Suprapubic skin (tissue), 4 donors: ENCODE measurements at regions not wholly inside any gene's neighbourhood (a gene's known extent, or its start where the extent isn't known, plus 50 kb on each side); places are given as distances from the start of the nearest gene placed in this dataset.

Source experiments
- DNase-seq, 2 donors: peaks; one replicate each; pipeline ENCODE4 v3.0.0-alpha.2; 2019; ENCODE audit warnings: low spot score in 2 of 2
- H3K27ac ChIP-seq: fragments of 200-600 bp; sonication (generic); one replicate; pipeline ENCODE4 v1.5.1; 2019
- H3K27me3 ChIP-seq: fragments of 200-600 bp; sonication (generic); one replicate; pipeline ENCODE4 v1.5.1; 2019
- H3K36me3 ChIP-seq: fragments of 200-600 bp; sonication (generic); one replicate; pipeline ENCODE4 v1.5.1; 2019
- H3K4me1 ChIP-seq: fragments of 200-600 bp; sonication (generic); one replicate; pipeline ENCODE4 v1.5.1; 2019
- H3K4me3 ChIP-seq: fragments of 200-600 bp; sonication (generic); one replicate; pipeline ENCODE4 v1.5.1; 2019; ENCODE audit warnings: mild to moderate bottlenecking
- H3K9me3 ChIP-seq: fragments of 200-600 bp; sonication (generic); one replicate; pipeline ENCODE4 v1.5.1; 2019
- CTCF ChIP-seq, 2 donors: fragments of 200-600 bp in 1 of 2; fragments of 450-650 bp in 1 of 2; sonication (generic) in 1 of 2; IDR thresholded peaks; one replicate each; pipeline ENCODE4 v1.5.1; 2016 to 2019; ENCODE audit warnings: antibody characterized with exemption in 2 of 2, mild to moderate bottlenecking in 1 of 2, moderate library complexity in 1 of 2
- EP300 ChIP-seq: sonication (generic); formaldehyde crosslinking; IDR thresholded peaks from one replicate; pipeline ENCODE4 v1.6.1; 2017; ENCODE audit warnings: antibody characterized with exemption
- POLR2A ChIP-seq, 2 donors: fragments of 450-650 bp; IDR thresholded peaks; one replicate each; pipeline ENCODE4 v1.6.1; 2017; ENCODE audit warnings: antibody characterized with exemption in 2 of 2, mild to moderate bottlenecking in 2 of 2, moderate library complexity in 2 of 2
- POLR2AphosphoS5 ChIP-seq, 3 donors: sonication (generic); formaldehyde crosslinking; IDR thresholded peaks; one replicate each; pipeline ENCODE4 v1.6.1; 2017; ENCODE audit warnings: antibody characterized with exemption in 3 of 3
- WGBS: methylation state at CpG from one replicate; pipeline ENCODE4 v1.1.5; 2018; 5-methylcytosine and 5-hydroxymethylcytosine counted together

- no peak overlapping the region for H3K27ac ChIP-seq
- no peaks in the 10 kb centered on the region for H3K9me3 ChIP-seq
- DNase-seq: no peak
- WGBS: 64% methylated on average over 5 of the region's 5 CpGs
- no peaks in the 10 kb centered on the region for H3K27me3 ChIP-seq
- H3K4me3 ChIP-seq: no peak overlapping the region
- H3K36me3 ChIP-seq: no peaks in the 10 kb centered on the region
- peaks cover 28% of the 10 kb centered on the region for H3K4me1 ChIP-seq
- TF ChIP-seq CTCF (IDR thresholded peaks at IDR 0.05): no peak
- no peak for TF ChIP-seq EP300
- TF ChIP-seq POLR2AphosphoS5 (IDR thresholded peaks at IDR 0.05): no peak
- no peak for TF ChIP-seq POLR2A (IDR thresholded peaks at IDR 0.05)
These were observed 160.3 kb downstream of the HSD17B3 start for GRCh38 chr9:96141666-96142065.

- Histone ChIP-seq H3K27me3 (no peaks in the 10 kb centered on the region), H3K4me3 (no peak overlapping the region), H3K9me3 (no peaks in the 10 kb centered on the region), H3K36me3 (no peaks in the 10 kb centered on the region), H3K4me1 (peaks cover 28% of the 10 kb centered on the region), H3K27ac (no peak overlapping the region)
- TF ChIP-seq POLR2AphosphoS5 (IDR thresholded peaks at IDR 0.05) (no peak), POLR2A (IDR thresholded peaks at IDR 0.05) (no peak), EP300 (no peak), CTCF (IDR thresholded peaks at IDR 0.05) (no peak)
- WGBS: 86% methylated on average over 11 of the region's 11 CpGs
- no peak for DNase-seq
These were observed 160.9 kb downstream of the HSD17B3 start for GRCh38 chr9:96141128-96141474.

- no peak for DNase-seq
- H3K27ac ChIP-seq: no peak overlapping the region
- peaks cover 28% of the 10 kb centered on the region for H3K4me1 ChIP-seq
- H3K36me3 ChIP-seq: no peaks in the 10 kb centered on the region
- H3K9me3 ChIP-seq: no peaks in the 10 kb centered on the region
- H3K4me3 ChIP-seq: no peak overlapping the region
- TF ChIP-seq POLR2AphosphoS5 (IDR thresholded peaks at IDR 0.05) (no peak), POLR2A (IDR thresholded peaks at IDR 0.05) (no peak)
- WGBS: 65% methylated on average over 32 of the region's 32 CpGs
- no peaks in the 10 kb centered on the region for H3K27me3 ChIP-seq
These were observed 161.5 kb downstream of the HSD17B3 start for GRCh38 chr9:96140296-96141127.

- peak overlapping the region; percentile 28 for H3K27ac ChIP-seq
These were observed 162.2 kb downstream of the HSD17B3 start for GRCh38 chr9:96139592-96140295.

GRCh38 chr9:96138616-96139015 lies 163.4 kb downstream of the HSD17B3 start:
- no peak for DNase-seq
- TF ChIP-seq EP300 (no peak), POLR2A (IDR thresholded peaks at IDR 0.05) (no peak), CTCF (IDR thresholded peaks at IDR 0.05) (no peak), POLR2AphosphoS5 (IDR thresholded peaks at IDR 0.05) (no peak)
- H3K4me1 ChIP-seq: peaks cover 28% of the 10 kb centered on the region
- WGBS: 84% methylated on average over 3 of the region's 3 CpGs
- H3K27ac ChIP-seq: no peak overlapping the region
- no peaks in the 10 kb centered on the region for H3K27me3 ChIP-seq
- no peaks in the 10 kb centered on the region for H3K9me3 ChIP-seq
- no peaks in the 10 kb centered on the region for H3K36me3 ChIP-seq
- H3K4me3 ChIP-seq: no peak overlapping the region

More at GRCh38 chr9:96139592-96140295, 162.2 kb downstream of the HSD17B3 start:
- H3K27me3 ChIP-seq: no peaks in the 10 kb centered on the region
- TF ChIP-seq CTCF (IDR thresholded peaks at IDR 0.05) (no peak), POLR2A (IDR thresholded peaks at IDR 0.05) (no peak)
- no peaks in the 10 kb centered on the region for H3K9me3 ChIP-seq
- H3K4me3 ChIP-seq: no peak overlapping the region
- H3K4me1 ChIP-seq: peaks cover 28% of the 10 kb centered on the region
- DNase-seq: peak; percentile 75 to 78
- H3K36me3 ChIP-seq: no peaks in the 10 kb centered on the region
- 51% methylated on average over 13 of the region's 15 CpGs for WGBS
